Astrocyte of the spinal cord (primary cell): ENCODE measurements at regions not wholly inside any gene's neighbourhood (a gene's known extent, or its start where the extent isn't known, plus 50 kb on each side); places are given as distances from the start of the nearest gene placed in this dataset.
"Not testable (repeated sequence)": the region's sequence is repeated elsewhere in the genome, so short reads cannot be mapped to it uniquely, and the experiment has no call there.

ENCODE experiments used
- DNase-seq: peaks from one replicate; pipeline ENCODE4 v3.0.0; 2011; ENCODE audit warnings: low read depth, low spot score
- H3K4me3 ChIP-seq: 2 replicates; pipeline ENCODE4 v1.5.1; 2011; ENCODE audit warnings: low read depth, mild to moderate bottlenecking, low read length, moderate library complexity
- in situ Hi-C: cut with HindIII; loops from 2 replicates; pipeline ENCODE4 v1.10.0; 2017; ENCODE audit warnings: low sequenced_read_pairs
- TF ChIP-seq, protein P1 (sequence below): IDR thresholded peaks from 2 replicates; pipeline ENCODE4 v1.5.1; 2012; ENCODE audit warnings: low read depth, mild to moderate bottlenecking, low read length, inconsistent platforms

DNA sequence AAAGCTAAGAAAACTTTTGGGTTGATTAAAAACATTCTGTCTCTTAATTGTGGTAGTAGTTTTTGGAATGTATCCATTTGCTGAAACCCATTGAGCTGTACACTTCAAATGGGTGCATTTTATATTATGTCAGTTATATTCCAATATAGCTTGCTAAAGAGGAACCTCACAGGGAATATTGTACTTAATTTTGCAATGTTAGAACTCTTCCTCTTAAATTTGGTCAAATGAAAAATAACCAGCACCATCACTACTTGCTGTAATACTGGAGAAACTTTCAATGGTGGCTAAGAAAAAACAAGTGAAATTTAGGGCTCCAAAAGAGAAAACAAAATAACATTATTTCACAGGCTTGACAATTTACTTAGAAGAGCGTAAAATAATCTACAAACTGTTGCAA is 651.5 kb downstream of the MAFB start:
- in situ Hi-C loops = no loop called here
- TF ChIP-seq, protein P1, sequence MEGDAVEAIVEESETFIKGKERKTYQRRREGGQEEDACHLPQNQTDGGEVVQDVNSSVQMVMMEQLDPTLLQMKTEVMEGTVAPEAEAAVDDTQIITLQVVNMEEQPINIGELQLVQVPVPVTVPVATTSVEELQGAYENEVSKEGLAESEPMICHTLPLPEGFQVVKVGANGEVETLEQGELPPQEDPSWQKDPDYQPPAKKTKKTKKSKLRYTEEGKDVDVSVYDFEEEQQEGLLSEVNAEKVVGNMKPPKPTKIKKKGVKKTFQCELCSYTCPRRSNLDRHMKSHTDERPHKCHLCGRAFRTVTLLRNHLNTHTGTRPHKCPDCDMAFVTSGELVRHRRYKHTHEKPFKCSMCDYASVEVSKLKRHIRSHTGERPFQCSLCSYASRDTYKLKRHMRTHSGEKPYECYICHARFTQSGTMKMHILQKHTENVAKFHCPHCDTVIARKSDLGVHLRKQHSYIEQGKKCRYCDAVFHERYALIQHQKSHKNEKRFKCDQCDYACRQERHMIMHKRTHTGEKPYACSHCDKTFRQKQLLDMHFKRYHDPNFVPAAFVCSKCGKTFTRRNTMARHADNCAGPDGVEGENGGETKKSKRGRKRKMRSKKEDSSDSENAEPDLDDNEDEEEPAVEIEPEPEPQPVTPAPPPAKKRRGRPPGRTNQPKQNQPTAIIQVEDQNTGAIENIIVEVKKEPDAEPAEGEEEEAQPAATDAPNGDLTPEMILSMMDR = no peak
- H3K4me3 ChIP-seq = no peak overlapping the region
- DNase-seq = no peak

DNA sequence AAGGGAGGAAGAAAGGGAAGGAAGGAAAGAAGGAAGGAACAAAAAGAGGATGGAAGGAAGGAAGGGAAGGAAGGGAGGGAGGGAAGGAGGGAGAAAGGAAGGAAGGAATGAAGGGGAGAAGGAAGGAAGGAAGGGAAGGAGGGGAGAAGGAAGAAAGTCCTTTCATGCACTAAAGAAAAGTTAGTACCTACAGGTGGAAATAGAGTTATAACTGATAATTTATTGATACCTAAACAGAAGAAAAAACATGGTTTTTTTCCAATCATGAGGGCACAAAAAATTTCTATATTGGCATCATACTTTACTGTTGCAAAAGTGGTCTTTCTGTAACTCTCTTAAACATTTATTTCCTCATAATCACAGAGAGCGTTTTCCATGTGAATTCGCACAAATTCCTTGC is 659.4 kb downstream of the MAFB start:
- in situ Hi-C loops = no loop called here
- TF ChIP-seq, protein P1 = no peak
- DNase-seq = no peak
- H3K4me3 ChIP-seq = no peak overlapping the region

DNA sequence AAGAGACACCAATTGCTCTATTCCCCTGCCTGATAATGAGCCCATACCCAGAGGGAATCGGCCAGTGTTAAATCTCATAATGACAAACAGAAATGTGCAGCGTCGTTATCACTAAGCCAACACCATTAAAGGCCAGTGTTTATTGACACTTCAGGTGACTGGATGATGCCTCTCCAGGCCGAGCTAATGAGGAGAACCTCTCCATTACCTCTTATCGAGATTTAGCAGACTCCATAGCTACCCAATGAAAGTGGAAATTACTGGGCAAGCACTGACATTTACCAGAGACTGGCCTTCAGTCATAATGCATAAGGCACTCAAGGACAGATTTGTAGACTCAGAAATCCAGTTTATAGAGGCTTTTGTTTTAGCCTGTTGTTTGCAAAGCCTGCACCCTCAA is 669.5 kb downstream of the MAFB start:
- H3K4me3 ChIP-seq = no peak overlapping the region
- DNase-seq = no peak
- in situ Hi-C loops = no loop called here
- TF ChIP-seq, protein P1 = no peak

DNA sequence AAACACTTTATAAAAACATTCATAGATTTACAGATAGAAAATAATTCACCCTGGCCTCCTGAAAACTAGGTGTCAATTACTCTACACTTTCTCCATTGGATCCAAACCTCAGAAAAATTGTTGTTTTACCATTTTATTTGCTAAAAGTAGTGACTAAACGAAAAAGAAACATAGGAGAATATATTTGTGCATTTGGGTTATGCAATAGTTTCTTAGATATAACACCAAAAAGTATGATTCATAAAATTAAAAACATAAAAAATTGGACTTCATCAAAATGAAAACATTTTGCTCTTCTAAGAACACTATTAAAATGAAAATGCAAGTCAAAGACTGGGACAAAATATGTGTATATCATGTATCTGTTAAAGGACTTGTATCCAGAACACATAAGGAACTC is 671.3 kb downstream of the MAFB start:
- DNase-seq = no peak
- TF ChIP-seq, protein P1 = no peak
- in situ Hi-C loops = no loop called here
- no peak overlapping the region for H3K4me3 ChIP-seq

DNA sequence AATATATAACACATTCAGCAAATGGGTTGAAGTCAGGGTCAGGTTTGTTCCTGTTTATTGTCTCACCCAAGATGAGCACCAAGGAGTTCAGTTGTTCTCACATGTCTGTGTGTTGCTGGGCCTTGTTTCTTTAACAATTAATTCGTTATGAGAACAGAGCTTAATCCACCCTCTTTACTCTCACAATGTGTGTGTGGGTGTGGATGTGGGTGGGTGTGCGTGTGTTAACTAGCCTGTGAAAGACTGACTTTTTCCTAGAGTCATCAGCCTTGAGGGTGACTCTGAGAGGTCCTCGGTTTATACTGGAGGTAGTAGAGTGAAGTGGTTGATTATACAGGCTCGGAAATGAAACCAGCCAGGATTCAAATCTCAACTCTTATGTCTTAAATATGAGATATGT is 672.1 kb downstream of the MAFB start:
- DNase-seq = no peak
- in situ Hi-C loops = no loop called here
- TF ChIP-seq, protein P1 = no peak
- H3K4me3 ChIP-seq = no peak overlapping the region

DNA sequence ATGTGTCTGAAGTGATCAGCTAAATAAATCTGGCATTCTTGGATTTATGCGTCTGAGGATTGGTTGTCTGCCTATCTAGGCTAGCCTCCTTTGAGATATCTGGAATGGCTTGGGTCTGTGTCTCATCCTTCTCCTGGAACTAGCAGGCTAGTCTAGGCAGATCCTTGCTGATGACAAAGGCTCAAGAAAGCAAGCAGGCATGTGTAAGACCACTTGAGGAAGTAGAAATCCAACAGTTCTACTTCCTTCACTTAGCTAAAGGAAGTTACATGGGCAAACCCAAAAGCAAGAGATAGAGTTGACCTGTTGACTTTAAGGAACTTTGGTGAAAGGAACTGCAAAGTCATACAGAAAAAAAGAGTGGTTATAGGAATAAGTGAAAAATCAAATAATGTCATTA is 672.6 kb downstream of the MAFB start:
- TF ChIP-seq, protein P1 = no peak
- in situ Hi-C loops = no loop called here
- no peak overlapping the region for H3K4me3 ChIP-seq
- no peak for DNase-seq

DNA sequence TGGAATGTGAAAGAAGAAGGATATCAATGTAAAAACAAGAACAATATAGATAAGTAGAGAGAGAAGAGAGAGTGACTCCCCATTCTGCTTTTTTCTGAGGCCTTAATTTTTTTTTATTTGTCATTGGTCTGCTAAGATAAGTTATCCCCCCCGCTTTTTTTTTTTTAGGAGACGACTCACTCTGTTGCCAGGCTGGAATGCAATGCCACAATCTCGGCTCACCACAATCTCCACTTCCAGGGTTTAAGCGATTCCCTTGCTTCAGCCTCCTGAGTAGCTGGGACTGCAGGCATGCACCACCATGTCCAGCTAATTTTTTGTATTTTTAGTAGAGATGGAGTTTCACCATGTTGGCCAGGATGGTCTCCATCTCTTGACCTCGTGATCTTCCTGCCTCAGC is 677.0 kb downstream of the MAFB start:
- in situ Hi-C loops, H3K4me3 ChIP-seq, DNase-seq: not testable (repeated sequence)
